ENCODE measurements at regions not wholly inside any gene's neighbourhood (a gene's known extent, or its start where the extent isn't known, plus 50 kb on each side); places are given as distances from the start of the nearest gene placed in this dataset.

DNA sequence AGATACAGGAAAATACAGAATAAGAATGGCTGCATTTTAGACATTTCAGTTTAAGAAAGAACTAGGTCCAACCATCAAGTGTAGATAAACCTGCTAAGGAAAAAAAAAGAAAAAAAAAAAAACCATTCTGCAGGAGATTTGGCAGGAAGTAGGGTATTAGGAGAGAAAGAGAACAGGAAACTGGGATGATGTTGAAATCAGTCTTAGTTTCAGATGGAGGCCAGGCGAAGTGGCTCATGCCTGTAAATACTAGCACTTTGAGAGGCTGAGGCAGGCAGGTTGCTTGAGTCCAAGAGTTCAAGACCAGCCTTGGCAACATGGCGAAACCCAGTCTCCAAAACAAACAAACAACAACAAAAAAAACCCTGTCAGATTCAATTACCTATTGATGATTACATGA, 120.2 kb downstream of the RAB11FIP2 start:
- Histone ChIP-seq H3K36me3 (no peaks in the 10 kb centered on the region), H3K9me3 (replicated peaks) (no peaks in the 10 kb centered on the region), H3K27me3 (replicated peaks) (no peaks in the 10 kb centered on the region), H3K4me3 (no peak overlapping the region), H3K4me1 (replicated peaks) (no peaks in the 10 kb centered on the region), H3K27ac (no peak overlapping the region)
- DNase-seq (ENCODE audit: low read depth in 1 of 2, low spot score in 2 of 2), result no peak

DNA sequence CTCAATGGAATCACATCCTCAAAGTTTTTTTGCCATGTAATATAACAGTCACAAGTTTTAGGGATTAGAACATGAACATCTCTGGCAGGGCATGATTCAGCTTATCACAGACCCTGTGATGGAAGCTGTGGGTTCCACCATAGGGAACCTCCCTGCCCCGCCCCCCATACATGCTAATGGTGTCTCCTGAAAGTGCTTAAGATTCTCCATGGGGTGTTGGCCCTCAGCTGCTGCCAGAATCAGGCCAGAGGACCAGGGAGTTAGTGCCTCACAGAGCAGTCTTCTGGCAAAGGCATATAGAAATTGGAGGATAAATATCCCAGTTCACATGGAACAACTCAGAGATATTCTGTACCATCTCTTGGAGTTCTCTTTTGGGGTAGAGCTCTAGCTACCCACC, 119.4 kb downstream of the RAB11FIP2 start:
- Histone ChIP-seq H3K9me3 (replicated peaks) (no peaks in the 10 kb centered on the region), H3K27ac (no peak overlapping the region)

DNA sequence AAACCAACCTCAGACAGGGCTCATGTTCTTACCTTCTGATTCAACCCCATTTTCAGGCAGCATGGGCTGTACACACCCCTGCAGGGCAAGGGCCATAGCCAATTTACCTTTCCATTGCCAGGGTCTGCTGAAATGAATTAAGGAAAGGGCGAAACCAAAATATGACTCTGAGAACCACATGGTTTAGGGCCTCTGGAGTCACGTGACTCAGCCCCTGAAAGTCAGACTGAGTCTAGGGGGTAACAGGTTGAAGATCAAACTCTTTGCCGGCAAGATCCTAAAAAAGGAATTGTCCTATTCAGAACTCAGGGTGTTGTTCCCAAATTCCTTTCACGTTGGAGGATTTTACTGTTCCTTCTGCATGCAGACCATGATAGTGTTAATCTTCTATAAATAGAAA, 118.9 kb downstream of the RAB11FIP2 start:
- Histone ChIP-seq H3K4me1 (replicated peaks) (no peaks in the 10 kb centered on the region; the same call in 1 of the 2 replicates), H3K4me3 (no peak overlapping the region), H3K27me3 (replicated peaks) (no peaks in the 10 kb centered on the region)

More for the DNA sequence above, 119.4 kb downstream of the RAB11FIP2 start:
- Histone ChIP-seq H3K36me3 (no peaks in the 10 kb centered on the region), H3K4me1 (replicated peaks) (no peaks in the 10 kb centered on the region), H3K4me3 (no peak overlapping the region), H3K27me3 (replicated peaks) (no peaks in the 10 kb centered on the region)
- DNase-seq (ENCODE audit: low read depth in 1 of 2, low spot score in 2 of 2), result no peak

DNA sequence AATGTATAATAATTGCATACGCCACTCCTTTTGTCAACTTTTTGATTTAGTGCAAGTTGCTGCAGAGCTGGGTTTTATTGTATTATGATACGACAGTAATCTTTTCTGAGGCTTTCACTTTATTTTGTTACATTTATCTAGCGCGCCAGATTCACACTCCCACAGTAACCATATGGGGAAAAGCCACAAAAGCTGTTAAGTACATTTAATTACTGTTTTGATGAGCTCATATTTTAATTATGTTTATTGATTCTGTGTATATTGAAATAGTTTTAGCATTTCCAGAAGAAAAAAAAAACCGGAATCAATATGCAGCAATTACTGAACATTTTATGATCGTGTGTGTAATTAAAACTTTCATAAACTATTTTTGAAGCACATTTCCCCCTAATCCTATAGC, 118.5 kb downstream of the RAB11FIP2 start:
- DNase-seq (ENCODE audit: low read depth in 1 of 2, low spot score in 2 of 2), result no peak
- Histone ChIP-seq H3K27ac (no peak overlapping the region), H3K4me3 (no peak overlapping the region), H3K4me1 (replicated peaks) (no peaks in the 10 kb centered on the region; the same call in 1 of the 2 replicates), H3K36me3 (no peaks in the 10 kb centered on the region), H3K9me3 (replicated peaks) (no peaks in the 10 kb centered on the region), H3K27me3 (replicated peaks) (no peaks in the 10 kb centered on the region)

More for the DNA sequence above, 118.9 kb downstream of the RAB11FIP2 start:
- Histone ChIP-seq H3K27ac (no peak overlapping the region), H3K9me3 (replicated peaks) (no peaks in the 10 kb centered on the region), H3K36me3 (no peaks in the 10 kb centered on the region)
- no peak for DNase-seq (ENCODE audit: low read depth in 1 of 2, low spot score in 2 of 2)

DNA sequence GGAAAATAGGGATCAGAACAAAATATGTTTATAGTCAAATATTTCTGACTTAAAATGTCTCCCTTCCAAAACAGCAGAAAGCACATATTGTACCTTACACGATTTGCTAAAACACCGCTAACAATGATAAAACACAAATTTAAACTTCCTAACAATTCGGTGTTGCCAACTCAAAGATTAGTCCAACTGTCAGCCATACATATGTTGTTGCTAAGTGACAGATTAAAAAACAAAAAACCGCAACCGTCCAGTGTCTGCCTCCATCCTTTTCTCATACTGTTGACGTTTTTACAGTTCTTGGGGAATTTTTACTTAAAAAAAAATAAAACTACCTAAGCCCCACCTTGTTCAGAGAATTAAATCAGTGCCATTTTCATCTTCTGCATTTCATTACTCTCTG, 118.0 kb downstream of the RAB11FIP2 start:
- Histone ChIP-seq H3K36me3 (no peaks in the 10 kb centered on the region), H3K27me3 (replicated peaks) (no peaks in the 10 kb centered on the region), H3K4me1 (replicated peaks) (no peaks in the 10 kb centered on the region; the same call in 1 of the 2 replicates), H3K27ac (no peak overlapping the region), H3K4me3 (no peak overlapping the region), H3K9me3 (replicated peaks) (no peaks in the 10 kb centered on the region)
- DNase-seq (ENCODE audit: low read depth in 1 of 2, low spot score in 2 of 2), result no peak

DNA sequence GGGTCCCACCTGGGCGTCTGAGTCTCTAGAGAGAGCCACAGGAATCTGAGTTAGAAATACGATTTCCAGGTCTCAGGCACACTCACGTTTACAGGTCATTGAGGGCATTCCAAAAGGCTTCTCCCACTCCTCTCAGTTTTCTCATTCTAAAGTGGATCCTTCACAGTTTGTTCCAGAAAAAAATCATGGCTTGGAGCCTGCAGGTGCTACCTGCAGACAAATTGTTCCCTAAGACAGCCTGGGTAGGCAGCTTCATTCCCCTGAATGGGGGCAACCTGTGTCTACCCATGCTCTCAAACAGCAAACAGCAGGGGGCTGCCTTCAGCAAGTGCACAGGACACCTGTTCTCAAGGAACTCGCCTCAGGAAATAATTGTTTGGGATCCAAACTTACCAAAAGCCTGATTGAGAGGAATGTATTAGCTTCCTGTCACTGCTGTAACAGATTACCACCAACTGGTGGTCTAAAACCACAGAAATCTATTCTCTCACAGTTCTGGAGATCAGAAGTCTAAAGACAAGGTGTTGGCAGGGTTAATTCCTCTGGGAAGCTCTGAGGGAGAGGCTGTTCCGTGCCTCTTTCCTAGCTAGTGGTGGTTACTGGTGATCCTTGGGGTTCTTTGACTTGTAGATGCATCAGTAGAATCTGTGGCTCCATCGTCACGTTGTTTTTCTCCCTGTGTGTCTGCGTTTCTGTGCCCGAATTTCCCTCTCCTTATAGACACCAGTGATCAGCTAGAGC, 117.2 kb downstream of the RAB11FIP2 start:
- Histone ChIP-seq H3K4me1 (replicated peaks) (no peaks in the 10 kb centered on the region; the same call in 1 of the 2 replicates), H3K36me3 (no peaks in the 10 kb centered on the region), H3K27me3 (replicated peaks) (no peaks in the 10 kb centered on the region), H3K9me3 (replicated peaks) (no peaks in the 10 kb centered on the region), H3K4me3 (no peak overlapping the region), H3K27ac (no peak overlapping the region)
- DNase-seq (ENCODE audit: low read depth in 1 of 2, low spot score in 2 of 2), result no peak

DNA sequence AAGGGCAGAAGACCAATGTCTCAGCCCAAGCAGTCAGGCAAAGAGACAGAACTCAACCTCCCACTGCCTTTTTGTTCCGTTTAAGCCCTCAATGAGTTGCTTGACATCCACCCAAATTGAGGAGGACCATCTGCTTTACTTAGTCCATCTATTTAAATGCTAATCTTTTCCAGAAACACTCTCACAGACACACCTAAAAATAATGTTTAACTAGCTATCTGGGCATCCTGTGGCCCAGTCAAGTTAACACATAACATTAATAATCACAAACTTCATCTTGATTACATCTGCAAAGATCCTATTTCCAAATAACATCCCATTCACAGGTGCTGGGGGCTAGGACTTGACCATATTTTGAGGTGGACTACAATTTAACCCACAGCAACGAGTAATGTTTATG, 115.7 kb downstream of the RAB11FIP2 start:
- Histone ChIP-seq H3K27ac (no peak overlapping the region), H3K36me3 (no peaks in the 10 kb centered on the region), H3K27me3 (replicated peaks) (no peaks in the 10 kb centered on the region), H3K4me1 (replicated peaks) (no peaks in the 10 kb centered on the region; the same call in 1 of the 2 replicates), H3K9me3 (replicated peaks) (no peaks in the 10 kb centered on the region), H3K4me3 (no peak overlapping the region)
- no peak for DNase-seq (ENCODE audit: low read depth in 1 of 2, low spot score in 2 of 2)

DNA sequence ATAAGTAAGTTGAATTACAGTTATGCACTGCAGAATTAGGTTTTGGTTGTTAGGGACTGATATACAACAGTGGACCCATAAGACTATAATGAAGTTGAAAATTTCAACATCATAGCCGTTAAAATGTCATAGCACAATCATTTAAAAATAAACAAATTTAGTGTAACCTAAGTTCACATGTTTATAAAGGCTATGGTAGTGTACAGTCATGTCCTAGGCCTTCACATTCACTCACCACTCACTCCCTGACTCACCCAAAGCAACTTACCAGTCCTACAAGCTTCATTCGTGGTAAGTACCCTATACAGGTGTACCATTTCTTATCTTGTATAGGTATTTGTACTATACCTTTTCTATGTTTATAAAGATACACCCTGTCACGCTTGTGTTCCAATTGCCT, 113.7 kb downstream of the RAB11FIP2 start:
- Histone ChIP-seq H3K4me3 (no peak overlapping the region), H3K27ac (no peak overlapping the region), H3K27me3 (replicated peaks) (no peaks in the 10 kb centered on the region), H3K4me1 (replicated peaks) (no peaks in the 10 kb centered on the region; the same call in 1 of the 2 replicates), H3K36me3 (no peaks in the 10 kb centered on the region), H3K9me3 (replicated peaks) (no peaks in the 10 kb centered on the region)
- no peak for DNase-seq (ENCODE audit: low read depth in 1 of 2, low spot score in 2 of 2)

DNA sequence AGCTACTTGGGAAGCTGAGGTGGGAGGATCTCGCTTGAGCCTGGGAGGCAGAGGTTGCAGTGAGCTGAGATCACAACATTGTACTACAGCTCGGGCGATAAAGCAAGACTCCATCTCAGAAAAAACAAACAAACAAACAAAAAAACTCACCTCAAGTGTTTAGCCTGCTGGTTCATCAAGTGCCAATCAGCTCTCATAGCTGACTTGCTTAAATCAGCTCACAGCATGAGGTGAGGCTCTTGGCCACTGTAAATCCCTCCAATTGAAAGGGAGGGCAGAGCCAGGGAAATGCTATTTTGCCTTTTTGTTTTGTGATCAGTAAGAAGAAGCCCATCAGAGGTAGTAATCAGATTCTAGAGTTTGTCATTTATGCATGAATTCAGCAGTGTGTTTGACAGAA, 112.3 kb downstream of the RAB11FIP2 start:
- no peak for DNase-seq (ENCODE audit: low read depth in 1 of 2, low spot score in 2 of 2)
- no peaks in the 10 kb centered on the region; the same call in 1 of the 2 replicates for H3K4me1 ChIP-seq (replicated peaks)

DNA sequence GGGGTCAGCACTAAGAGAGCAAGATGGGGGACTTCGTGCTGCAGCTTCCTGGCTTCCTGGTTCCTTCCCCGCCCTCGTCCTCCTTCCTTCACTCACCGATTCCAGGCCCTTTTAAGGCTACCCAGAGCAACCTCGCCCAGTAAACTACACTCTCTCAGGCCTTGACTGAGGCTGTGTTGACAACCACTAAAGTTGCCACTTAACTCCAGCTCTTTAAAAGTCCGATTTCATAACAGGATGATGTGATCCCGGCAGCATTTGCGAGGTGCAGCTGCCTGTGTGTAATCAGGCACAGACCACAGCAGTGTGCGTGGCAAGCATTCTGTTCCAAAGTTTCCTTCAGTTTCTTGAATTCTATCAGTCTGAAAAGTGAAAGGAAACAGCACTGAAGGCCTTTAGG, 110.6 kb downstream of the RAB11FIP2 start:
- DNase-seq (ENCODE audit: low read depth in 1 of 2, low spot score in 2 of 2), result no peak
- Histone ChIP-seq H3K27ac (no peak overlapping the region), H3K9me3 (replicated peaks) (no peaks in the 10 kb centered on the region), H3K4me1 (replicated peaks) (no peaks in the 10 kb centered on the region; the same call in 1 of the 2 replicates), H3K27me3 (replicated peaks) (no peaks in the 10 kb centered on the region), H3K4me3 (no peak overlapping the region), H3K36me3 (no peaks in the 10 kb centered on the region)

More for the DNA sequence above, 112.3 kb downstream of the RAB11FIP2 start:
- no peaks in the 10 kb centered on the region for H3K36me3 ChIP-seq
- H3K27me3 ChIP-seq (replicated peaks), result no peaks in the 10 kb centered on the region
- H3K4me3 ChIP-seq, result no peak overlapping the region
- no peaks in the 10 kb centered on the region for H3K9me3 ChIP-seq (replicated peaks)
- H3K27ac ChIP-seq, result no peak overlapping the region

DNA sequence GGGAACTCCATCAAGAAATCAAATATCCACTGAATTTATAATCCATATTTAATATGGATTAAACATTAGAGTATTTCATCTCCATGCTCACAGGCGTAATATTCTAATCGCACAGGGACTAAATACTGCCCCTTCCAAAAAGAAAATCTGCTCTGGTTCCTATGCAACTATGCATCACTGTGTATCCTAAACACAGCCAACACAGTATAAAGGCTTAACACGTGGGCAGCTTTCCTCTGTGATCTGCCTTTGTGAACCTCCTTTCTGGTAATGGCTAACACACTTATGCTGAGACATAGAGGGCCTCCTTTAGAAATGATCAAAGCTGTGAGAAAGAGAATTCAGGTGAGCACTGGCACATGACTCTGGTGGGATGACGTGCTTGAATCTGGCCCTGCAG, 110.2 kb downstream of the RAB11FIP2 start:
- Histone ChIP-seq H3K36me3 (no peaks in the 10 kb centered on the region), H3K4me1 (replicated peaks) (no peaks in the 10 kb centered on the region; the same call in 1 of the 2 replicates), H3K27ac (no peak overlapping the region), H3K27me3 (replicated peaks) (no peaks in the 10 kb centered on the region), H3K4me3 (no peak overlapping the region), H3K9me3 (replicated peaks) (no peaks in the 10 kb centered on the region)
- DNase-seq (ENCODE audit: low read depth in 1 of 2, low spot score in 2 of 2), result no peak

DNA sequence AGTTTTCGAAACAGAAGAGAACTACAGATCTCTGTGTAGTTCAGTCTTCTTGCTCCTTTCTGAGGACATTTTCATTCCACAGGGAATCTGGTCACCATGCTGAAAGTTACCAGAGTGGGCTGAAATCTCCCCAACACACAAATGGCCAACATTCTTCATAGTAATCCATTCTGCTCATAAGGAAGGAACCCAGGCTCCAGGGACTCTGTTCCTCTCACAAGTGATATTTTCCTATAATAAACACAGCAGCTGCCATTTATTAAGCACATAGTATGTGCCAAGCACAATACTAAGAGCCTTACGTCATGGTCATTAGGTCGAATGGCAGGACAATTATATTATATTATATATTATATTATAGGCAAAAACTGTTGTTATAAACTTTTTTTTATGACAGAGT, 109.8 kb downstream of the RAB11FIP2 start:
- H3K9me3 ChIP-seq (replicated peaks), result no peaks in the 10 kb centered on the region
- H3K27me3 ChIP-seq (replicated peaks), result no peaks in the 10 kb centered on the region
- H3K27ac ChIP-seq, result no peak overlapping the region
- no peak for DNase-seq (ENCODE audit: low read depth in 1 of 2, low spot score in 2 of 2)
- H3K4me1 ChIP-seq (replicated peaks), result no peaks in the 10 kb centered on the region; the same call in 1 of the 2 replicates
- no peak overlapping the region for H3K4me3 ChIP-seq
- no peaks in the 10 kb centered on the region for H3K36me3 ChIP-seq

DNA sequence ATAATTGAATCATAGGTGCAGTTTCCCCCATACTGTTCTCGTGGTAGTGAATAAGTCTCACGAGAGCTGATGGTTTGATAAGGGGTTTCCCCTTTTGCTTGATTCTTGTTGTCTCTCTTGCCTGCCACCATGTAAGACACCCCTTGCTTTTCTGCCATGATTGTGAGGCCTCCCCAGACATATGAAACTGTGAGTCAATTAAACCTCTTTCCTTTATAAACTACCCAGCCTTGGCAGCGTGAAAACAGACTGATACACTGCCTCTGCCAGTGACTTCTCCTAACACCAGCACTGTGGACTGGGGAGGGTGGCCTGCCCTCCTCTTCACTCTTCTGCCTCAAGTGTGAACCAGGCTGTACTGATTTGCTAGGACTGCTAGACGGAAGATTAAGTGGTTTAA, 108.6 kb downstream of the RAB11FIP2 start:
- Histone ChIP-seq H3K9me3 (replicated peaks) (no peaks in the 10 kb centered on the region), H3K36me3 (no peaks in the 10 kb centered on the region), H3K27ac (no peak overlapping the region), H3K4me3 (no peak overlapping the region), H3K4me1 (replicated peaks) (no peaks in the 10 kb centered on the region), H3K27me3 (replicated peaks) (no peaks in the 10 kb centered on the region)
- DNase-seq (ENCODE audit: low read depth in 1 of 2, low spot score in 2 of 2), result no peak

DNA sequence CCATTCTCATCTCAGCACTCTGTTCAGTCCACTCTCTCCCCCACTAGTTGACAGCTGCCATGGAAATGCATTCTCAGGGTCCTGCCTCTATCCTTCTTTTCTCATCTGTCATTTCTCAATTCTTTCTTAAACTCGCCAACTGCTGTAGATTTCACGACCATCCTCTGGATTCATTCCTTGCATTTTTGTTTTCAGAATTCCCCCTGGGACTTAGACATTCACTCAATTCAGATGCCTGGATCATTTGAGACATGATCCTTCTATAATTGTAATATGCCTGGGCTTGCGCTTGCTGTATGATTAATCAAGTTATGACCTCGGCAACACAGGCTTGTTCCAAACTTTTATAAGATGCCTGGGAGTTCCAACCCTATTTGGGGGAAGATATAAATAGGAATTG, 104.5 kb downstream of the RAB11FIP2 start:
- no peak overlapping the region for H3K27ac ChIP-seq
- no peak overlapping the region for H3K4me3 ChIP-seq
- no peaks in the 10 kb centered on the region for H3K36me3 ChIP-seq
- H3K27me3 ChIP-seq (replicated peaks), result no peaks in the 10 kb centered on the region
- H3K9me3 ChIP-seq (replicated peaks), result no peaks in the 10 kb centered on the region; the same call in 1 of the 2 replicates
- no peak for DNase-seq (ENCODE audit: low read depth in 1 of 2, low spot score in 2 of 2)
- no peaks in the 10 kb centered on the region for H3K4me1 ChIP-seq (replicated peaks)

Measured in SJSA1 (cell line).